Jurkat, Clone E6-1 (cell line): ENCODE measurements at regions not wholly inside any gene's neighbourhood (a gene's known extent, or its start where the extent isn't known, plus 50 kb on each side); places are given as distances from the start of the nearest gene placed in this dataset.

Experiments used
- DNase-seq: peaks from one replicate; pipeline ENCODE4 v3.0.0-alpha.2; 2011; ENCODE audit warnings: low read depth, low spot score
- H3K4me3 ChIP-seq: 2 replicates; pipeline ENCODE4 v1.5.1; 2011; ENCODE audit warnings: mild to moderate bottlenecking, low read length, control low read depth, moderate library complexity

DNA sequence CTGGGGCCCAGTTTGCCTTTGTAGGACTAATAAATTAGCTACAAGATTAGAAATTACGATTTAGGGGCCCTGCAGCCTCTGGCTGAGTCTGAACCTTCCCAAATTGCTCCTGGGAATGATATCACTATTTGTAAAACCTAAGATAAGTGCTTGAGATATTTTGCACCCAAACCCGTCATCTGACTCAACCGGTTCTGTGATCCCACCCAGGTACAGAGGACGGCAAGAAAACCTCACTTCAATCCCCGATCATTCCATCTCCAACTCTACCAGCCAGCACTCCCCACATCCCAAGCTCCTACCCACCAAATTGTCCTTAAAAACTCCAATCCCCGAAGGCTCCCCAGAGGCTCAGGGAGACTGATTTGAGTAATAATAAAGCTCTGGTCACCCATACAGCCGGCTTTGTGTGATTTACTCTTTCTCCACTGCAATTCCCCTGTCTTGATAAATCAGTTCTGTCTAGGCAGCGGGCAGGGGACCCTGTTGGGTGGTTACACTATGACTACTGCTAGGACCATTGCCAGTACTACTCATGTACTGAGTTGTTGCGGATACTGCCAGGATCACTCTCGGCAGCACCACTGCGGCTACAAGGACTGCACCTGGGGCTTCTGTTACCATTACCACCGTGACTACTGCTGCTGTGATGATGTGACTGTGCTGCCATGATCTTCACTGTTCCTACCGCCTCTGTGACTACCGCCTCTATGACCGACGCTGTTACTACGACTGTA, 73.1 kb downstream of the IRF8 start:
- no peak overlapping the region for H3K4me3 ChIP-seq
- no peak for DNase-seq

DNA sequence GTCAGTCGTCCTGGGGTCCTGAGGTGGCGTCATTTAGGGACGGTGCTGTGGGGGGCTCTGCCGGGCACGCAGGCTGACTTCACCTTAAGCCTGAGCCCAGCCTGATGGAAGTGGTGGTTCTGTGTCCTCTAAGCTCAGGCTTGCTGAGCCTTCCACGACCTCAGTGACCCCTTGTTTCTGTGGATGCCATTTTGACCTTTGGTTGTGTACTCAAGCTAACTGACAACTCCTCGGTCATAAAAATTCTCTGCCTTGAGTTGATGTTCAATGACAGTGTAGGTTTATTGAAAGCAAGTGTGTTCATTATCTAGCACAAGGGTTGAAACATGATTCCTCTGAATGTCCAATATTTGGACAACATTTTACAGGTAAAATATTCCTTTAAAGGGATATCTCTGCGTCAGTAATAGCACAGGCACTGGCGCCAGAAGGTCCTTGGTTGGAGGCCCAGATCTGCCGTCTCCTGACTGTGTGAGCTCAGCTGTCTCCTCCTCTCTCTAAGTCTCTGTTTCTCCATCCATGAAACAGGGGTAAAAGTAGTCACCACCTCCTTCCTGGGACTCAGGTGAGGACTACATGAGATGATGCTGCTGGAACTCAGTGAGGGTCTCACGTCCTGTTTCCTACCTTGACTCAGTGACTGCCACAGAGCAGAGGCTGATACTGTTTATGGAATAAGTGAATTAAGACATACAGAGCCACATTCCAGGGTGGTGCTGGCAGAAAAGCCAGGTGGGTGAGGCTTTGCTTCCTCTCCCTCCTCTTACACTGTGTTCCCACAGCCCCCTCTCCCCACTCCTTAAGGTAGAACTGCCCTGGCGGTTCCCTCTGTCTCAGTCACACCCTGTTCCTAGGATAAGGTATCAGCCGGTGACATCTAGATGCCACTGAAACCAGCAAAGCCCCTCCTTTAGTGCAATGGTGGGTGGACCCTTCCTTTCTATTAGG, 75.7 kb downstream of the IRF8 start:
- no peak overlapping the region for H3K4me3 ChIP-seq
- no peak for DNase-seq

DNA sequence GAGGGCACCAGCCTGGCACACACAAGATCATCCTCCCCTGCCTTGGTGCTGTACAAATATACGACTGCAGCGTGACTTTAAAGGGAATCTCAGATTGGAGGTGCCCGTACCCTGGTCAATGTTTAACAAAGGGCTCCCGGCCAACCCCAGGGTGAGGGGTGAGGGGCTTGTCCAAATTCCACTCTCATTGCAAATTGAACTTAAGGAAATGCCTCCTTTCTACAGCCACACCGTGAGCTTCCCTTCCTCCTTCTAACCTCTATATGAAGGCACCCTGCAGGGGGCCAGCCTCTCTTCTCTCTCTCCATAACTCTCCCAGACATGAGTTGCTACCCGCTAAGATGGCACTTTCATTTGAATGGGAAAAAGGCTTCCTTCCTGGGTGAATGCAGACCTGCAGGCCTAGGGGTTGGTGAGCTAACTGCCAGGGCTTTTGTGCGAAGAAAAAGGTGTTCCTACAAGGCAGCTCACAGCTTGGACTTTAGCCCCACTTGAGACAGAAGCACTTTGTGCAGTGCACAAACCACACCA, 76.6 kb downstream of the IRF8 start:
- H3K4me3 ChIP-seq, result no peak overlapping the region
- DNase-seq, result no peak

DNA sequence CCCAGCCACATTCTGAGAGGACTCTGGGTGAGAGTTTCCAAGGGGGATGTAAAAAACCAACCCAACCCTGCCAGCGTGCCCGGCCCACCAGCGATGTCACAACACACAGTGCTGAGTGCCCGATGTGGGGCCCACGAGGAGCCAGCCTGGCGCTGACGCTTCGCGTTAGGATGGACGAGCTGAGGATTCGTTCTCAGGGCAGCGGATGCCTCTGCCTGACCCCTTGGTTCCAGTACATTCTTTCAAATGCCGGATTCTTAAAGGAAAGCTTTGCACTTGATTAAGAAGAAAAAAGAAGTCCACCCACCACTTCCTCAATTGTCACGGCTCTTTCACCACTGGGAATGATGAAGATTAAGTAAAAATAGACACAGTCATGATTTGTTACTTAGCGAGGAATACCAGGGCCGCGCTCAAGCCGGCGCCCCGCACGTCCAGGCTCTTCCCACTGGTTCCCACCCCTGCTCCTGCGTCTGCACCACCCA, 79.4 kb downstream of the IRF8 start:
- no peak overlapping the region for H3K4me3 ChIP-seq

DNA sequence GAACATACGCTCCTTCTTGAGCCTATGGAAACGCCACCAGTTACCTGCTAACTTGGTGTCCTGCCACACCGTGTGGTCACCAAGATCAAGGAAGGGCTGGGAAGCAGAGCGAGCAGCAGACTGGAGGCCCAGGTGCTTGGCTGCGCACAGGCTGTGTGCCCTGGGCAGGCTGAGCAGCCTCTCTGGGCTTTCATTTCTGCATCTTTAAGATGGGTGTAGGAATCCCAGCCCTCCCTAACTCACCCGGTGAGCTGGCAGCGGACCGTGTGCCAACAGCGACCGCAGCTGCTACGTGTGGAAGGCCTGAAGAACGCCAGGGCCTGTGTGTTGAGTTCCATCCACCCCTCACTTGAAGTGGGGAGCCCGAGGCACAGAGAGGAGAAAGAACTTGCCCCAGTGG, 80.0 kb downstream of the IRF8 start:
- H3K4me3 ChIP-seq, result no peak overlapping the region
- DNase-seq, result no peak

More for the DNA sequence above, 79.4 kb downstream of the IRF8 start:
- DNase-seq, result no peak

DNA sequence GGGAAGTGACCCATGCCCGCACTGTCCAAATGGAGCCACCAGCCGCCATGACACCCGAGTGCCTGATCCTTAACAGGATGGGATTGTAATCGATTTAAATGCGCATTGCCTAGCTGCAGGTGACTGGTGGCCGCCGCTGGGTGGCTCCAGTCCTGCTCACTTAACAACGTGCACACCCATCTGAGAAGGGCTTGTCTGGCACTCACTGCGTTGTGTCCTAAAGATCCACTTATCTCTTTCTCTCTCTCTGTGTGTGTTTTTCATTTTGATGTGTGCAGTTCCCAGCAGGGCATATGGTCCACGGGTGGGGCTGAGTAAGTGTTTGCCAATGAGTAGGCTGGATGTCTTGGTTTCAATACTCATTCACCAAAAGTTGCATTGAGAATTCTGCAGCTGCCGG, 80.6 kb downstream of the IRF8 start:
- DNase-seq, result no peak
- H3K4me3 ChIP-seq, result no peak overlapping the region

DNA sequence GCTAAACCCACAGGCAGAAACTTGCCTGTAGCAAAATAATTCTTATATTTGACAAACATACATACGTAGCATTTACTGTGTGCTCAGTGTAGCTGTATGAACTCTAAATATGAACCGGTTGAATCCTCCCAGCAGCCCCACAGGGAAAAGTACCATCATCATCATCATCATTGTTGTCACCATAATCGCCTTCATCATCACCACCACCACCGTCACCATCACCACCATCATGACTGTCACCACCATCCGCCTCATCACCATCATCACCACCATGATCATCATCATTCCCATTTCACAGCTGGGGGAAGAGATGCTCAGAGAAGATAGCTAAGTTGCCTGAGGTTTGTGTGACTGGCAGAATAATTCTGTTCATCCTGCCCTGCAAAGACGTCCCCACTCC, 81.7 kb downstream of the IRF8 start:
- no peak for DNase-seq
- no peak overlapping the region for H3K4me3 ChIP-seq

DNA sequence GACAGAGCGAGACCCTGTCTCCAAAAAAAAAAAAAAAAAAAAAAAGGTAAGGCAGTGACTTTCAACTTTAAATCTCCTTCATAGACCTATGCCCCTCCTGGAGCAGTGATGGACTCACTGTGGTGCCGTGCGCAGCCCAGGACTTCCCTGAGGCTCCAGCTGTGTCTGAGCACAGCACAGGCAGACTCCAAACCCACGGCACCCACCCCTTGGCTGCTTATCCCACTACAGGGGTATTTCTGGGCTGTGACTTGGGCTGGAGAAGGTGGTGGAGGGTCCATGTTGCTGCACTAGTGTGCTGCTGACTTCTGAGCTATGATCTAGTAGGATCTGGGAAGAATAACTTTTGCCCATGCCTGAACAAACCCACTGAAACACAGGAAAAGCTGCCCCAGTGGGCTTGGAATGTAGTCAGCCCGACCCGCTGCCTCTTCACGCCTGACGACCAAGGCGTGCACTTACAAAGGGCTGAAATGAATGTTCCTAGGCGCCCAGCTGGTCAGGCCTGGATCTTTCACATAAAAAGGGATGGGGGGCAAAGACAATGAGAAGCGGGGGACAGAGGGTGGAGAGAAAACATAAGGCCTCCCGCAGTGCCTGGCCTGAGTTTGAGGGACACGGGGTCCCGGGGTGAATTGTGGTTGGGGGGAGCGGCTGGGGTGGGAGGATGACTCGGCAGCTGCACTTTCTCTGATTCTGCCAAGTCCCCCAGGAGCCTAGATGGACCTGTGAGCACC, 83.0 kb downstream of the IRF8 start:
- no peak overlapping the region for H3K4me3 ChIP-seq
- DNase-seq, result no peak

DNA sequence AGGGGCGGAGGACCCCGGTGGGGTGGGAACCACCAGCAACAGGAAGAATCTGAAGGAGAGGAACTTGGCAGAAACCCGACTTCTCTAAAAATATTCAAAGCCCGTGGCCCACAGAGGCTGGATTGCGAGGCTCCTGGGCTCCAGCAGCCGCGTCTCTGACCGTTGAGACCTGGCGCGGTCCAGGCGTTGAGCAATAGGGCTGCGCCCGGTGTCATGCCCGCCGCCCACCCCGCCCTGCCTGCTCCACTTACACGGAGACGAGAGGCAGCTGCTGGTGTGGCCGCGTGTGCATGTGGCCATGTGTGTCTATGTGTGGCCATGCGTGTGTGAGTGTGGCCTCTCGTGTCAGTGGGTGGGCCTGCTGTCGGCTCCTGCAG, 83.6 kb downstream of the IRF8 start:
- no peak overlapping the region for H3K4me3 ChIP-seq
- DNase-seq, result no peak

DNA sequence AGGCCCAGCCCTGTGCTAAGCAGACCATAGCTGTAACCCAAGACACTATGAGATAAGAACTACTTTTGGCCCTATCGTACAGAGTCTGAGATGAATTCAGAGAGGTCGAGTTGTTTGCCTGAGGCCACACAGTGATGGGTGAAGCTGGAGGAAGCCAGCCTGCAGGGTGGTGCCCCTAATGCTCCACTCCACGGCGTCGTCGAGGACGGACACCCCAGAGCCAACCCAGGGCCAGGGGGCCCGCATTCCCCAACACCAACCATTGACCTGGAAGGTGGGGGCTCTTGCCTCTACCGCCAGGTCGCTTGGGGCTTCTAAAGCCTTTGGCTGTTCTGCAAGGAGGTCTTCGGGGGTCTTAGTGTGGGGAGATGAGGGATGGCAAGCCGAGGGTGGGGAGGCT, 84.1 kb downstream of the IRF8 start:
- H3K4me3 ChIP-seq, result no peak overlapping the region
- DNase-seq, result no peak

DNA sequence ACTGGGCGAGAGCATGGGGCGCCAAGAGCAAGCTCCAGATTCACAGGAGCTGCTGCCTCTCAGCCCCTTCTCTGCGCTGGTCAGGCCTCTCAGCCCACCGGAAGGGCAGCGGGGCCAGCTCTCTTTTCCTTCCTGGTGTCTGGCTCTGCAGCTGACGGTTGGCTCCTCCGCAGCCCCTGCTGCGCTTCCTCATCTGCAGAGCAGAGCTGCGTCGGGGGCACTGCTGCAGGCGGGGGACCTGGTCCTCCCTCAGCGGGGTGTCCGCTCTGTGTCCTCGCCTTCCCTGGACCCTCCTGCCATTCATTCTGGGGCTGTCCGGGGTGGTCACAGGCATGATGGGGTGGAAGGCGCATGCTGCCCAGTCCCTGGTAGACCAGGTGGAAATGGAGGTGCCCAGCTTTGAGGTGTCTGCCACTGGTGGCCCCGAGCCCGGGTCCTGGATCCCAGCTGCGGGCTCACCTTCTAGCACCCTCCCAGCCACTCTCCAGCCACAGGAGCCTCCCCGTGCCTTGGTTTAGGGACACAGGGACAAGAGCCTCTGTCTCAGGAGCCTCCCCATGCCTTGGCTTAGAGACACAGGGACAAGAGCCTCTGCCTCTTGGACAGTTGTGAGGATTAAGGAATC, 84.8 kb downstream of the IRF8 start:
- H3K4me3 ChIP-seq, result no peak overlapping the region
- no peak for DNase-seq

DNA sequence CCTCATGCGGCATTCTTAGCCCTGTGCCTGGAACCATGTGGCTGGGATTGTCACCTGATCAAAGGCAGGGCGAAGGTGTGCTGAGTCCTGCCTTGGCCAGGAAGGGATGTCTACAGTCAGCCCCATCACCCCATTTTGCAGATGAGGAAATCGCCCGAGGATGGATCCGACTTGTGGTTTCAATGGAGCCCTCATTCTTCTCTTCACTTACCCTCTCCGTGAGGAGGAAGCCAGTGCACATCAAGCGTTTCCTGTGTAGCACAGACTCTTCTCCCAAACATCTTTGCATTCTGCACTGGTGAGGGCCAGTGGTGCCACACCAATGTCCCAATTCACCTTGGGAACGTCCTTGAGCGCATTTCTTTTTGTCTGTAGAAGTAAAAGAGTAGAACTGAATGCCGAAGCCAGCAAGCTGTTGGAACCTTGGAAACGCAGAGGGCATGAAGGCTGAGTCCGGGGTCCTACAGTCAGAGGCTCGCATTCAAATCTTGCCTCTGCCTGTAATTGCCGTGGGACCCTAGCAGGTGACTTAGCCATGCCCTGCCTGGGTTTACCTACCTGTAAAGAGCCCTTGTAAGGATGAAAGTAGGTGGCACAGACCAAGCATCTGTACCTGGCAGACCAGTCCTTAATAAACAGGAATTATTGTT, 85.4 kb downstream of the IRF8 start:
- DNase-seq, result no peak
- H3K4me3 ChIP-seq, result no peak overlapping the region

DNA sequence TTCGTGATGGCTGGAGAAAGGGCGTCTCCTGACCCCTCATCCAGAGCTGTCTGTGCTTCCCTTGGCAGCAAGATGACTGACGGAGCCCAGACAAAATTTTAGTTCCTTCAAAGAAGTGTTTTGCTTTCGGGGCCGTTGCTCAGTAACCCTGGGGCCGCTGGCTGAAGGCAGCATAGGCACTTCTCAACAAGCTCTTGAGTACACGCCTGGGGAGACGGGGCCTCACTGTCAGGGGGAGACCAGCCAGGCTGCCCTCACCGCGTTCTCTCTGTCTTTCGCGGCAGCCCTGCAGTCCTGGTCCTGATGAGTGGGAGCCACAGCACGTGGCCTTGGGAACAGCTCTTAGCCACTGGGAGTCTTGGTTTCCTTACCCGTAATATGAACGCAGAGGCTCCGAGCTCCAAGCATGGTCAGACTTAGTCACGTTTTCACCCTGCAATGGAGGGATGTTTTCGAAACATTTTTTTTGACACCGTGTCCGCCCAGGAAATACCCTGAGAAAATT, 86.0 kb downstream of the IRF8 start:
- no peak for DNase-seq
- H3K4me3 ChIP-seq, result no peak overlapping the region

DNA sequence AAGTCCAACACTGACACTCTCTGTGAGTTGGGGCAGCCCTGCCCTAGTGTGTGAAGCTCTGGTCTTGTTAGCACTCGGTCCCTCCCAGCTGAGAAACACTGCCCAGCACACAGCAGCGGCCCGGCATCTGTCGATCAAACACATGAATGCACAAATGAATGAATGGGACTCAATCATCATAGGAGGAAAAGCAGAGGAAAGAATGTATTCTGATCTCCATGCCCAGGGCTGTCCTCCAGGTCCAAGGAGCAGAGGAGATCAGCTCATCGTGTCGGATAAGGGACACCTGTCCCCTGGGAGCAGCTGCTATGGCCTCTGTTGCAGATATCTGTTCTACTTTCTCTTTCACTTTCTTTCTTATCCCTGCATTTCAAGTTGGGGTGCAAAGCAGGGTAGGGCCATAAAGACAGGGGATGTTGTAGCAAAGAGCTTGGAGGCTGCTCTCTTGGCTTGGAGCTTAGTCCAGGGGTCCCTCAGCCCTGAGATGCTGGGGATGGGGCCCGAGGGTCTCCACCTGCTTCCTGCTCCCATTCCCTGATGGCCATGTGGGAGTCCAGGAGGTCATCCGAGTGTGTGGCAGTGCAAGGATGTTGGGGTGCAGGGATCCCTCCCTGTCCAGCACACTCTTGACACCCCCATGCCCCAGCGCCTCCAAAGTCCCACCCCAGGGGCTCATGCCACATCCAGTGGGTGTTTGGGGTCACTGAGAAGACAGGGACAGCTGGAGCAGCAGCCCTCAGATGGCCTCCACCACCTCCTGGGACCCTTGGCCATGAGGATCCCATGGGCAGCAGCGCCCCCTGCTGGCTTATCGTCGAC, 88.2 kb downstream of the IRF8 start:
- no peak overlapping the region for H3K4me3 ChIP-seq
- no peak for DNase-seq

DNA sequence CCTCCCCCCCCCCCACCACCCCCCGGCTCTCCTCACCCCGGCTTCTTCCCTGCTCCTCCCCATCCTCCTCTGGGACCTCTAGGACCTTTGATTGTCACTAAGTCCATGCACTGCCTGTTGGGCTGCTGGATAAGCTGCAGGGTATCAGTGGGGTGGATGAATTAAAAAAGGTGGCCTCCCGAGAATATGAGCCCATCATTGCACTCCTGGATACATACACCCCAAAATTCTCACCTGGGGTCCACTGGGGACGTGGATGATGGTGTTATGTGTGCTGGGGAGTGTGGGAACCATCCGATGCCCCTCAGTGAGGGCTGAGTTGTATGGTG, 88.8 kb downstream of the IRF8 start:
- no peak overlapping the region for H3K4me3 ChIP-seq
- DNase-seq, result no peak

DNA sequence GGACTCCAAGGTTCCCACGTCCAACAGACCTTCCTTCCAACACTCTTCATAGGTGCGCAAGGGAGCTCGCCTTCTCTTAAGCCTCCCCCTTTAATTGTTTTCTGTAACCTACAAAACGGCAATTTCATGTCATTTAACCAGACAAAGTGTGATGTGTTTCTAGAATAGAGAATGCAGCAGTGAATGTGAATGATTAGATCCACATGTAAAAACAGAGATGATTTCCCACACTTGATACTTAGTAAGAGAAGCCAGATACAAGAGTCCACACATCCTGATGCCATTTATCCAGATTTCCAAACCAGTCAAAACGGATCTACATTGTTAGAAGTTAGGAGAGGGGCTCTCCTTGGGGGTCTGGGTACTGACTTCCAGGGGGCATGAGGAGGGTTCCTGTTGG, 89.3 kb downstream of the IRF8 start:
- DNase-seq, result no peak
- no peak overlapping the region for H3K4me3 ChIP-seq

DNA sequence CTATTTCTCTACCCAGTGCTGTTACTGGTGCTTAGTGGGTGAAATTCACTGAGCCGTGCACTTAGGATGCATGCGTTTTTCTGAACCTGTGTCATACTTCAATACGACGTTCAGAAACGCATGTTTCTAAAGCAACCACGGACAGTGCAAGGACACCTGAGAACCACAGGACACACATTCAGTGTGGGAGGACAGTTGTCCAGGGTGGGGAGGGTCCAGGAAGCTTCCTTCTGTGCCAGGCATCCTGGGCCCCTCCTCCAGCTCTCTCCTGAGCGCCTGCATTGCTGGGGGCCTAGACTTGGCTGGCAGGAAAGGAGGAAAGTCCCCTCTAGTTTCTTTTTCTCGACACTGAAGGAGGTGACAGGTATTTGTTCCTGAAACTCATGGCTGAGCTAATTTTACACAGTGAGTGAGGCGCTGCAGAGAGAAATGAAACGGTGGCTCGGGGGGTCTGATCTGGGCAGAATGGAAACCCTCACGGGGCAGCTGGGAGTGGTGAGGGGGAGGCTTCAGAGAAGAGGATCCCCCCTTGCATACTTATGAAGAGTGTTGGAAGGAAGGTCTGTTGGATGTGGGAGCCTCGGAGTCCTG, 89.9 kb downstream of the IRF8 start:
- no peak overlapping the region for H3K4me3 ChIP-seq
- DNase-seq, result no peak
